IMR-90 (cell line): ENCODE measurements at regions not wholly inside any gene's neighbourhood (a gene's known extent, or its start where the extent isn't known, plus 50 kb on each side); places are given as distances from the start of the nearest gene placed in this dataset.

ENCODE experiments used
- ATAC-seq: fragments of 200-7000 bp; cut with Tn5 transposase; 2 replicates; pipeline ENCODE4 v1.9.1; 2020; ENCODE audit warnings: low read depth, mild to moderate bottlenecking, moderate library complexity
- BruUV-seq: library from RNA; stranded (reverse); fragments of 400-500 nt; replicated peaks from 2 replicates; lab custom pipeline; 2021; lab: Mats Ljungman, UMichigan
- CTCF ChIA-PET: fragments of 300-600 bp; formaldehyde crosslinking; extraction: SDS; loops from one replicate; lab custom pipeline; 2021; ENCODE audit warnings: antibody characterized with exemption; lab: Yijun Ruan, JAX
- POLR2A ChIA-PET: fragments of 300-600 bp; sonication (Branson Sonifier 250); formaldehyde crosslinking; loops from one replicate; lab custom pipeline; 2022; ENCODE audit warnings: antibody characterized with exemption; ENCODE audit not compliant: unreplicated experiment; lab: Charles Lee
- DNase-seq: peaks from one replicate; pipeline ENCODE4 v3.0.0; 2013
- H2AFZ ChIP-seq: replicated peaks from 2 replicates; pipeline ENCODE3; 2013; ENCODE audit warnings: low read length, mild to moderate bottlenecking; ENCODE audit not compliant: poor library complexity
- H2AK5ac ChIP-seq: 2 replicates; pipeline ENCODE4 v1.6.1; 2013; ENCODE audit warnings: low read depth, low read length, inconsistent platforms
- H2AK9ac ChIP-seq: replicated peaks from 2 replicates; pipeline ENCODE3; 2013; ENCODE audit warnings: mild to moderate bottlenecking, low read depth, low read length, moderate library complexity; ENCODE audit not compliant: poor library complexity
- H2BK120ac ChIP-seq: 2 replicates; pipeline ENCODE4 v1.6.1; 2013; ENCODE audit warnings: low read depth, low read length, inconsistent platforms
- H2BK15ac ChIP-seq: 3 replicates; pipeline ENCODE4 v1.6.1; 2013; ENCODE audit warnings: low read depth, low read length, inconsistent platforms
- H2BK20ac ChIP-seq: 2 replicates; pipeline ENCODE4 v1.6.1; 2013; ENCODE audit warnings: low read depth, mild to moderate bottlenecking, inconsistent platforms, low read length, moderate library complexity
- H2BK5ac ChIP-seq: 2 replicates; pipeline ENCODE4 v1.6.1; 2013; ENCODE audit warnings: mild to moderate bottlenecking, low read depth, low read length, inconsistent platforms; ENCODE audit not compliant: poor library complexity, severe bottlenecking
- H3K14ac ChIP-seq: replicated peaks from 2 replicates; pipeline ENCODE4 v1.6.1; 2013; ENCODE audit warnings: low read depth, low read length, inconsistent platforms
- H3K18ac ChIP-seq: 2 replicates; pipeline ENCODE4 v1.6.1; 2013; ENCODE audit warnings: low read depth, low read length, control low read depth
- H3K23ac ChIP-seq: 2 replicates; pipeline ENCODE4 v1.6.1; 2013; ENCODE audit warnings: low read depth, low read length, inconsistent platforms
- H3K27ac ChIP-seq: 2 replicates; pipeline ENCODE4 v1.5.1; 2013; ENCODE audit warnings: mild to moderate bottlenecking, control low read depth, low read length; ENCODE audit not compliant: insufficient read depth
- H3K27me3 ChIP-seq: 2 replicates; pipeline ENCODE4 v1.6.1; 2013; ENCODE audit warnings: low read length; ENCODE audit not compliant: control insufficient read depth, insufficient read depth
- H3K36me3 ChIP-seq: 2 replicates; pipeline ENCODE4 v1.6.1; 2013; ENCODE audit warnings: low read length, mixed read lengths; ENCODE audit not compliant: control insufficient read depth, insufficient read depth
- H3K4ac ChIP-seq: 2 replicates; pipeline ENCODE4 v1.6.1; 2013; ENCODE audit warnings: low read depth, low read length, inconsistent platforms
- H3K4me1 ChIP-seq: 2 replicates; pipeline ENCODE4 v1.6.1; 2013; ENCODE audit warnings: low read length, mixed read lengths; ENCODE audit not compliant: control insufficient read depth, insufficient read depth
- H3K4me2 ChIP-seq: 2 replicates; pipeline ENCODE4 v1.6.1; 2013; ENCODE audit warnings: low read depth, mild to moderate bottlenecking, control low read depth, low read length, moderate library complexity
- H3K4me3 ChIP-seq: 2 replicates; pipeline ENCODE4 v1.5.1; 2013; ENCODE audit warnings: low read depth, mild to moderate bottlenecking, control low read depth, low read length, moderate library complexity; ENCODE audit not compliant: insufficient read depth
- H3K56ac ChIP-seq: 2 replicates; pipeline ENCODE4 v1.6.1; 2013; ENCODE audit warnings: low read length, inconsistent platforms; ENCODE audit not compliant: insufficient read depth; ENCODE audit errors: extremely low read depth
- H3K79me1 ChIP-seq, 2 experiments: 2 replicates each; pipeline ENCODE4 v1.6.1; 2013; ENCODE audit warnings: low read length in 2 of 2, inconsistent platforms in 1 of 2, low read depth in 1 of 2
- H3K9ac ChIP-seq: 2 replicates; pipeline ENCODE4 v1.6.1; 2013; ENCODE audit warnings: low read depth, low read length, control low read depth
- H3K9me1 ChIP-seq: 2 replicates; pipeline ENCODE4 v1.6.1; 2013; ENCODE audit warnings: low read length, inconsistent platforms; ENCODE audit not compliant: insufficient read depth
- H3K9me3 ChIP-seq: 2 replicates; pipeline ENCODE4 v1.6.1; 2013; ENCODE audit warnings: low read length; ENCODE audit not compliant: control insufficient read depth, insufficient read depth
- H4K20me1 ChIP-seq: 2 replicates; pipeline ENCODE4 v1.6.1; 2013; ENCODE audit warnings: low read length, inconsistent platforms; ENCODE audit not compliant: insufficient read depth
- H4K5ac ChIP-seq: 2 replicates; pipeline ENCODE4 v1.6.1; 2013; ENCODE audit warnings: mild to moderate bottlenecking, low read depth, low read length, control low read depth
- H4K8ac ChIP-seq, 2 experiments: 2 replicates each; pipeline ENCODE4 v1.6.1; 2013; ENCODE audit warnings: low read depth in 2 of 2, low read length in 2 of 2, control low read depth in 1 of 2, inconsistent platforms in 1 of 2
- H4K91ac ChIP-seq: 2 replicates; pipeline ENCODE4 v1.6.1; 2013; ENCODE audit warnings: low read depth, low read length, inconsistent platforms; ENCODE audit not compliant: insufficient read depth
- BHLHE40 ChIP-seq: fragments of 150-350 bp; IDR thresholded peaks from 2 replicates; pipeline ENCODE4 v1.6.1; 2016; ENCODE audit warnings: mild to moderate bottlenecking, low read depth, low read length
- CHD1 ChIP-seq: IDR thresholded peaks from 2 replicates; pipeline ENCODE4 v1.6.1; 2012; ENCODE audit warnings: low read depth, low read length, improper control_type of control experiment
- CTCF ChIP-seq: conservative IDR thresholded peaks from 2 replicates; pipeline ENCODE4 v1.5.1; 2012; ENCODE audit warnings: mild to moderate bottlenecking, low read depth, low read length, improper control_type of control experiment
- FOS ChIP-seq: fragments of 150-350 bp; IDR thresholded peaks from 2 replicates; pipeline ENCODE4 v1.6.1; 2016; ENCODE audit warnings: low read depth, low read length
- MAZ ChIP-seq: IDR thresholded peaks from 2 replicates; pipeline ENCODE4 v1.6.1; 2012; ENCODE audit warnings: low read depth, mild to moderate bottlenecking, low read length, improper control_type of control experiment, moderate library complexity, borderline replicate concordance
- MXI1 ChIP-seq: IDR thresholded peaks from 2 replicates; pipeline ENCODE4 v1.6.1; 2012; ENCODE audit warnings: low read depth, mild to moderate bottlenecking, low read length, moderate library complexity, borderline replicate concordance
- NFE2L2 ChIP-seq: fragments of 150-350 bp; IDR thresholded peaks from 2 replicates; pipeline ENCODE4 v1.6.1; 2016; ENCODE audit warnings: low read depth, mild to moderate bottlenecking, low read length
- POLR2A ChIP-seq: IDR thresholded peaks from 2 replicates; pipeline ENCODE4 v1.6.1; 2012; ENCODE audit warnings: mild to moderate bottlenecking, low read depth, low read length
- RAD21 ChIP-seq: IDR thresholded peaks from 2 replicates; pipeline ENCODE4 v1.6.1; 2012; ENCODE audit warnings: low read length, improper control_type of control experiment
- RCOR1 ChIP-seq: IDR thresholded peaks from 2 replicates; pipeline ENCODE4 v1.6.1; 2012; ENCODE audit warnings: mild to moderate bottlenecking, low read length, improper control_type of control experiment; ENCODE audit not compliant: insufficient replicate concordance
- RFX5 ChIP-seq: IDR thresholded peaks from 2 replicates; pipeline ENCODE4 v1.8.0; 2012; ENCODE audit warnings: low read depth, mild to moderate bottlenecking, low read length, moderate library complexity
- SMC3 ChIP-seq: fragments of 150-350 bp; IDR thresholded peaks from 2 replicates; pipeline ENCODE4 v1.6.1; 2016; ENCODE audit warnings: low read depth, mild to moderate bottlenecking, antibody characterized with exemption, low read length, moderate library complexity
- whole genome bisulfite sequencing, 2 experiments: methylation state at CpG; one replicate each; pipeline versions ENCODE4 v1.1.5 to v1.1.7; 2013; ENCODE audit warnings: missing lambda C conversion rate in 2 of 2; ENCODE audit not compliant: insufficient read length in 1 of 2; ENCODE audit errors: extremely low coverage in 2 of 2; 5-methylcytosine and 5-hydroxymethylcytosine counted together
- dilution Hi-C: fragments of 300-500 bp; cut with HindIII; formaldehyde crosslinking; loops from one replicate; pipeline ENCODE4 v1.14.3; 2018; ENCODE audit warnings: low sequenced_read_pairs; ENCODE audit not compliant: unreplicated experiment
- in situ Hi-C: fragments of 300-500 bp; cut with MboI; formaldehyde crosslinking; loops from 3 replicates; pipeline ENCODE4 v1.14.3; 2019; ENCODE audit warnings: low sequenced_read_pairs, inconsistent platforms, mixed read lengths
- intact Hi-C: fragments of 100-400 bp; cut with micrococcal nuclease; formaldehyde crosslinking; loops from 2 replicates; pipeline ENCODE4 v1.10.0; 2022
- TF ChIP-seq, protein P1 (sequence below): fragments of 150-350 bp; IDR thresholded peaks from 2 replicates; pipeline ENCODE4 v1.6.1; 2016; ENCODE audit warnings: low read depth, mild to moderate bottlenecking, low read length, moderate library complexity, borderline replicate concordance
- TF ChIP-seq, protein P2 (sequence below): fragments of 150-350 bp; IDR thresholded peaks from 2 replicates; pipeline ENCODE4 v1.6.1; 2017; ENCODE audit warnings: mild to moderate bottlenecking, antibody characterized with exemption, low read length, low read depth

GRCh38 chr12:42853370-42854140 lies 264.0 kb upstream of the PRICKLE1 start:
- no peaks in the 10 kb centered on the region for H4K20me1 ChIP-seq
- H4K5ac ChIP-seq: no peak overlapping the region
- peak overlapping the region; percentile 59 for H2BK120ac ChIP-seq
- no peaks in the 10 kb centered on the region for H3K9me3 ChIP-seq
- CTCF ChIA-PET: interaction anchor here (1.1 kb wide), 1 partner anchor 333 kb away, joined by 4 read pairs; no protein-coding TSS in a partner anchor
- in situ Hi-C loops (no loop called here), dilution Hi-C loops (no loop called here), intact Hi-C loops (loop anchor here (10.0 kb wide), 1 partner anchor 481 kb away; no protein-coding TSS in a partner anchor)
- no peak overlapping the region for H2AK9ac ChIP-seq
- no peak for TF ChIP-seq BHLHE40
- no peak for TF ChIP-seq MAZ
- TF ChIP-seq NFE2L2: no peak
- TF ChIP-seq, protein P1, sequence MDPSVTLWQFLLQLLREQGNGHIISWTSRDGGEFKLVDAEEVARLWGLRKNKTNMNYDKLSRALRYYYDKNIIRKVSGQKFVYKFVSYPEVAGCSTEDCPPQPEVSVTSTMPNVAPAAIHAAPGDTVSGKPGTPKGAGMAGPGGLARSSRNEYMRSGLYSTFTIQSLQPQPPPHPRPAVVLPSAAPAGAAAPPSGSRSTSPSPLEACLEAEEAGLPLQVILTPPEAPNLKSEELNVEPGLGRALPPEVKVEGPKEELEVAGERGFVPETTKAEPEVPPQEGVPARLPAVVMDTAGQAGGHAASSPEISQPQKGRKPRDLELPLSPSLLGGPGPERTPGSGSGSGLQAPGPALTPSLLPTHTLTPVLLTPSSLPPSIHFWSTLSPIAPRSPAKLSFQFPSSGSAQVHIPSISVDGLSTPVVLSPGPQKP: no peak
- no peak for TF ChIP-seq SMC3
- no peak for TF ChIP-seq MXI1
- no peak for TF ChIP-seq POLR2A
- no peak for TF ChIP-seq RFX5
- no peak for TF ChIP-seq RAD21
- TF ChIP-seq FOS: no peak
- TF ChIP-seq CTCF: no peak
- TF ChIP-seq, protein P2, sequence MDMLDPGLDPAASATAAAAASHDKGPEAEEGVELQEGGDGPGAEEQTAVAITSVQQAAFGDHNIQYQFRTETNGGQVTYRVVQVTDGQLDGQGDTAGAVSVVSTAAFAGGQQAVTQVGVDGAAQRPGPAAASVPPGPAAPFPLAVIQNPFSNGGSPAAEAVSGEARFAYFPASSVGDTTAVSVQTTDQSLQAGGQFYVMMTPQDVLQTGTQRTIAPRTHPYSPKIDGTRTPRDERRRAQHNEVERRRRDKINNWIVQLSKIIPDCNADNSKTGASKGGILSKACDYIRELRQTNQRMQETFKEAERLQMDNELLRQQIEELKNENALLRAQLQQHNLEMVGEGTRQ: no peak
- TF ChIP-seq CHD1: no peak
- no peak for TF ChIP-seq RCOR1
- H3K56ac ChIP-seq: no peak overlapping the region; the same call in 1 of the 2 replicates
- no peak overlapping the region for H2AFZ ChIP-seq
- H3K9ac ChIP-seq: no peak overlapping the region
- peaks cover 8% of the 10 kb centered on the region for H3K4me1 ChIP-seq
- no peaks in the 10 kb centered on the region for H3K27me3 ChIP-seq
- no peak overlapping the region for H2AK5ac ChIP-seq
- H2BK20ac ChIP-seq: peak overlapping the region; percentile 44; the same call in 1 of the 2 replicates
- H3K23ac ChIP-seq: no peak overlapping the region
- POLR2A ChIA-PET: no interaction called here
- no peak overlapping the region for H3K4me3 ChIP-seq
- H3K27ac ChIP-seq: peak overlapping the region; percentile 68; the same call in 1 of the 2 replicates
- peak overlapping the region; percentile 20; the same call in 1 of the 2 replicates for H4K91ac ChIP-seq
- H4K8ac ChIP-seq: peak overlapping the region in 1 of 2 experiments; percentile 36; a peak in 1 of 4 replicates
- ATAC-seq (peak; percentile 64), DNase-seq (peak; percentile 28)
- peak overlapping the region; percentile 85 for H3K18ac ChIP-seq
- no CpG with 5 or more reads among the region's 4 CpGs for WGBS, 2 experiments
- H2BK15ac ChIP-seq: no peak overlapping the region
- peak overlapping the region; percentile 57 for H2BK5ac ChIP-seq
- BruUV-seq: no TSS peak
- H3K4ac ChIP-seq: peak overlapping the region; percentile 28; the same call in 1 of the 2 replicates
- no peaks in the 10 kb centered on the region for H3K36me3 ChIP-seq
- peak overlapping the region; percentile 7; the same call in 1 of the 2 replicates for H3K4me2 ChIP-seq
- H3K79me1 ChIP-seq: no peaks in the 10 kb centered on the region
- H3K9me1 ChIP-seq: no peaks in the 10 kb centered on the region
- peak overlapping the region; percentile 38; the same call in 1 of the 2 replicates for H3K14ac ChIP-seq
